ENCODE measurements at regions not wholly inside any gene's neighbourhood (a gene's known extent, or its start where the extent isn't known, plus 50 kb on each side); places are given as distances from the start of the nearest gene placed in this dataset.

- no peak for TF ChIP-seq CTCF (IDR thresholded peaks at IDR 0.05)
- TF ChIP-seq EZH2 (IDR thresholded peaks at IDR 0.05): no peak
- TF ChIP-seq EZH2phosphoT487 (IDR thresholded peaks at IDR 0.05): no peak
These were observed 676.0 kb downstream of the EPHA3 start for GRCh38 chr3:89783341-89783927.

Data from neural progenitor cell (in vitro differentiated cells).